GM18508 (cell line): ENCODE measurements at regions not wholly inside any gene's neighbourhood (a gene's known extent, or its start where the extent isn't known, plus 50 kb on each side); places are given as distances from the start of the nearest gene placed in this dataset.
A peak's percentile ranks its signal among the peaks of the same experiment; 100 is the strongest.
"Not testable (repeated sequence)": the region's sequence is repeated elsewhere in the genome, so short reads cannot be mapped to it uniquely, and the experiment has no call there.

Experiments used
- ATAC-seq: cut with Tn5 transposase; IDR thresholded peaks from one replicate; pipeline ENCODE4 v1.9.1; 2021; ENCODE audit warnings: moderate number of reproducible peaks; ENCODE audit not compliant: insufficient read depth, unreplicated experiment

DNA sequence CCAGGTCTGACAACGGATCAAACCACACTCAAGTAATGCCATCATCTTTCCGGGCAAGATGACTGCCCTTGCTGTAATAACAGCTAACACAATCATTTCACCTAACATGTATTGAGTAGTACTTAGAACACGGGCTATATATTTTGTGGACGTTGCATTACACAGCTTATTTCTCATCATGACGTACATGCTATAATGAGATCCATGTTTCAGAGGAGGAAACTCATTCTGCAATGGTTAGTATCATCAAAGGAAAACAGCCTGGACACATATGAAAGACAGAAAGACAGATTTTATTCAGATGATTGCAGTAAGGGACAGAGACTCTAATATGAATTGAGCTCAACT, 446.7 kb downstream of the HS3ST3B1 start:
- no peak for ATAC-seq

DNA sequence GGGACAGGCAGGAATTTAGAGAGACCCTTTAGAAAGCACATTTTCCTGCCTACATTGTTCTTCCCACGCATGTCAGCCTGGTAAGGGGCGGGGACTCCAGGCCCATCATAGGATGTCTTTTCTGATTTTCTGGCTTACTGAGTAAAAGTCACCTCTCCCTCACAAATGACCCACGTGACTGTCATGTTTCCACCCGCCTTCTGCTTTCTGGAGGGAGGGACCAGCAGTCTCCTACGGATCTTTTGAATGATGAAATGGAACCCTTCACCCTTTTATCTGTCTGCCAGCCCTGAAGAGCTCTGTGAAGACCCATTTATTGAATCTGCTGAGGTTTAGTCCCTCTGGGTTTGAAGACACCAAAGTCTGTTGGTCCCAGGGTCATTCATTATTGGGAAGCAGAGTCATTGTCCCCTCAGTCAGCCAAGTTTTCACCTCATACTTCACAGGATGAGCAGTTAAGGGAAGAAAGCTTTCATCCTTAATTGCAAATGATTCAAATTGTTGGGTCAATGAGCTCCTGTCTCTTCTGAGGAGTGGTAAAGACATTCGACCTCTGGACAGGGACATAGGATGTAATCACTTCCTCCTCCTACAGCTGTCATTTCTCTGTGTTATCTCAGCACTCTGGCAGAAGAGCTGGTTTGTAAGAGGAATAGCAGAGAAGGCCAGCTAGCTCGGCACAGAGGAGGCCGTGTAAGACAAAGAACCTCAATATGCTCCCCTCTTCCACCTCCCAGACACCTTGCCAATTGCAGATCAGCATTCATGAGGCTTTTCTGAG, 446.1 kb downstream of the HS3ST3B1 start:
- no peak for ATAC-seq

DNA sequence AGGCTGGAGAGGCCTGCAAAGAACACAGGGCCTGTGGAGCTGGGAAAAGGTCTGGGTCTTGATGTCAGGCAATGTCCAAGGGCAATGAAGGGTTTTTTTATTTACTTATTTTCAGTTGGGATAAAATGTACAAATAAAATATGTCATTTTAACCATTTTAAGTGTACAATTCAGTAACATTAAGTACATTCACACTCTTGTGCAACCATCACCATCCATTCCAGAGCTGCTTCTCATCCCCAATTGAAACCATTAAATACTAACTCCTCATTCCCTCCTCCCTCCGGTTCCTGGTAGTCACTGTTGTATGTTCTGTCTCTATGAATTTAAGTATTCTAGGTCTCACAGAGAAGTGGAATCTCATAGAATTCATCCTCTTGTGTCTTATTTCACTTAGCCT, 444.7 kb downstream of the HS3ST3B1 start:
- ATAC-seq: no peak

DNA sequence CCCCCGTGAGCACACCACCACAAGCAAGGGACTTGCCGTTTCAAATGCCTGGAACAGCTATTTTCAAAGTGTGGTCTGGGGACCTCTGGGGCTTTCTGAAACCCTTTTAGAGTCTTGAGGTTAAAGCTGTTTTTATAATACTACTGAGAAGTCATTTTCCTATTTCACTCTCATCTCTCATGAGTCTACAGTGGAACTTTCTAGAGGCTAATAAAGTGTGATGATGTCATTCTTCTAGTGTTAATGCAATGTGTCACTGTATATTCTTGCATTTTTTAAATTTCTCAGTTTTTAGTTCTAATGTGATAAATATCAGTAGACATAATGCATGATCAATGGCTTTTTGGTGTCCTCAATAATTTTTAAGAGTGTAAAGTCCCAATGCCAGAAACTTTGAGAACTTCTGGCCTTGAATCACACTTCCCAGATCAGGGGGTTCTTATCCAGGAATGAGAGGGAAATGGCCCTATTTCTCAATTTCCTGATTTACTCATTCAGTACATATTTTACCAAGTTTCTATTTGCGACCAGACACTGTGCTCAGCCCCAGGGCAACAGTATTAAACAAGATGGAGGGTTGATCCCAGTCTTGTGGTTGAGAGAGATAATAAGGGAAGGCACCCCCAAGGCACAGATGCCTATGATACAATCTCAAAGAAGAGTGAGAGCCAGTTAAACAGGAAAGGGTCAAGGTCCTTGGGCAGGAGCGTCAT, 444.0 kb downstream of the HS3ST3B1 start:
- ATAC-seq: no peak

DNA sequence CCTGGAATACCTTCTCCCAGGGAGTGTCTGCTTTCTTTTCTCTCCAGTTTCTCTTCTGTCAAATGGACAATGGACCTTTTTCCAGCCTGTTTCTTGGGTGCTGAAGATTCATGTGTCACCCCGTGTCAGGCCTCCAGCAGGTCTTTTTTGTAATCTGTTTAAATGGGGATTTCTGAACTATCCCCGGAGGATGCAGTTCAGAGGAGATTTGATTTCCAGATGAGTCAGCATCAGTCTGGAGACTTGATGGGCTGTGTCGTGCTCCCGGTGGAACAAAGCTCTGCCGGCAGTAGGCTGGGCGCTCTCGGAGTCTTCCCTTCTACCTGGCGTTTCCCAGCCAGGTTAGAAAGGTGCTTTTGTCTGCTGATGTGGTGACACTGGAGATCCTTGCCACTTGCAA, 440.6 kb downstream of the HS3ST3B1 start:
- ATAC-seq: no peak

DNA sequence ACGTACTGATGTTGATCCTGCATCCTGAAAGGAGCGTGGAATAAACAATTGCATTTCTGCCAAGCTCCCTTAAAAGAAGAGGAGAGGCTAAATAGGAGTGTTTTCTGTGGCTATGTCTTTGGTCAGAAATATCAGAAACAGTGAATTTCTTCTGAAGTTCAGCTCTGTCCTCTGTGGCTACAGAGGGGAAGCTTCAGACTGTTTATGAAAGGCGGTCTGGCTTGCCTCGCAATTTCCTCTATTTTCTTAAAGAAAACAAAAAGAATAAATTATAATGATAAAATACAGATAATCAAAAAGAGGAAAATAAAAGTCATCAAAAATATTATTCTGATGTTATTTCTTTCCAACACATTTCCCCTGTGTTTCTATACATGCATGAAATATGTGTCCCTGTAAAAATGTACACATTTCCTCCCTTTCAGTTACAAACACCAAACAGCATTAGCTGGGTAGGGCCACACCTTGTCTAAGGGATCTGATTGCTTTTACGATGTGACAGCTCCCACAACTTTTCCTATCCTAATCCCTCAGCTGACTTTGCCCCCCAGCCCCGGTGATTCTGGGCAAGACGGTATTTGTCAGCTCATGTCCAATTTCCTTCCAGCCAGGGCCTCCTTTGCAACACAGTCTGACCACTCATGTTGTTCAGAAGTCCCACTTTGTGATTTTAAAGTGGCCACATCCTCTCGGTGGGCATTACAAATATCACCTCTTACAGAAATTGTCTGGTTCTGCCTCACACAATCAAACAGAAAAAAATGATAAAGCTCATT, 439.0 kb downstream of the HS3ST3B1 start:
- ATAC-seq: no peak

DNA sequence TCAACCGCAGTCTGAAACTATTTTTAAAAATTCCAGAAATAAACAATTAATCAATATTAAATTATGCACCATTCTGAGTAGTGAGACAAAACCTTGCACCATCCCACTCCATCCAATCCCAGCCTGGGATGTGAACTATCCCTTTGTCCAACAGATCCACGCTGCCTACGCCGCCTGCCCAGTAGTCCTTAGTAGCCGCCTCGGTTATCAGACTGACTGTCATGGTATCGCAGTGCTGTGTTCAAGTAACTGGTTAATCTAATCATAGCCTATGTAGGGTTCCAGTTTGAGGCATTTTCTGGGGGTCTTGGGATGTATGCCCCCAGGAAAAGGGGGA, 437.7 kb downstream of the HS3ST3B1 start:
- no peak for ATAC-seq

DNA sequence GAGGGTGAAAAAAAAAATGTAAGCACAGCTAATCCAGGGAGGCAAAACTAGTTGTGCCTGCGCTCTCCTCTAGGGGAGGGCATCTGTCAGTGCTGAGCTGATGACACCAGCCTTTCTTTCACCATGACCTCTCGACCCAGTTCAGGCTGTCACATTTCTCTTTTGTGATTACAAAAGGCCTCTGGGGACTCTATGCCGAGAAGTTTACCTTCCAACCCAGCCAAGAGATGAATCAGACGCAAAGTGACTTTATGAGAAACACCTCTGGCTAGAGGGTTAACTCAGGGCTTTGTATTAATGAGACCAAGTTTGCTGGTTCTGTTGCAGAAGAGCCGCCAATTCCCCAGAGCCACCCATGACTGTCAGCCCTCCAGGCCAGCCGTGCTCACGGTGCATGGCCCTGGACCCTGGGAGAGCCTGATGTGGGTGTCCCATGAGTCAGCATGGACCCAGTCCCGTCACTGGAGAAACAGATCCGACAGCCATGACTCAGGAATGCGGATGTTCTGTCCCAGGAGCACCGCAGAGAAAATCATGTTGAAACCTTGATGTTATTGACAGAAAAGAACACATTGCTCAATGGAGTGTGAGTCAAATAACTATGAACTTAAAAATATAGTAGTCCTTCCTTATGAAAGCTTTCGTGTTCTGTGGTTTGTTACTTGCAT, 437.2 kb downstream of the HS3ST3B1 start:
- peak; percentile 74 for ATAC-seq

DNA sequence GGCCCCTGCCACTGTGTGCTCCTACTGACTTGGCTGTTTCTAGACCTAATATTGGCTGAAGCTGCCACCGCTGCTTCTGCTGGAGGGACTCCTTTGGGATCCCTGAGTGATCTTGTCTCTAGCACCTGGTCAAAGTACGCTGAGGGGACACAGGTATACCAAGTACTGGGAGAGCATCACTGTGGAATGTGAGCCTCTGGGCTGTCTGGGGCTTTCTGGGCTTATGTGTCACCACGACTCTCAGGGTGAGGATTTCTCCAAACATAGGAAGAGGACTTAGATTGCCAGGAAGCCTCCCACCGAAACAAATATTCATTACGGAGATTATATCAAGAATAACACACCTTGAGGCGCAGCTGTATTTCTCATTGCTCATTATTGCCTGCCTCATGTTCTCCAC, 435.8 kb downstream of the HS3ST3B1 start:
- no peak for ATAC-seq

DNA sequence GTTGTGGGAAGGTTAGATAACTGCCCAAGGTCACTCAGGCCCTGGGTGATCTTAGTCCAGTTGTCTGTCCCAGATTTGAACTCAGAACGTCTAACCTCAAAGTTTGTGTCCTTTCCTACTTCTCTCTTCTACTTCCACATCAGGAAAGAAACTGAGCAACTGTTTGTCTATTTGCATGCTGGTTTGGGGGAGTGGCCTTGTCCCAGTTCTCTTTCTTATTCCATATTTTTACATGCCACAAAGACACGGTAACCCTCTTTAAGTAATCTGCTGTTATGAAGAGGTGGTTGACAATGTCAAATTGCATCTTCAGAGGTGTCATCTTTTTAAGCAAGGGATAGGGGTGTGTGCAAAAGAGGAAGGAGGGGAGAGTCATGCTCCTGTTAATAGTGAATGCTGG, 432.5 kb downstream of the HS3ST3B1 start:
- ATAC-seq: no peak

DNA sequence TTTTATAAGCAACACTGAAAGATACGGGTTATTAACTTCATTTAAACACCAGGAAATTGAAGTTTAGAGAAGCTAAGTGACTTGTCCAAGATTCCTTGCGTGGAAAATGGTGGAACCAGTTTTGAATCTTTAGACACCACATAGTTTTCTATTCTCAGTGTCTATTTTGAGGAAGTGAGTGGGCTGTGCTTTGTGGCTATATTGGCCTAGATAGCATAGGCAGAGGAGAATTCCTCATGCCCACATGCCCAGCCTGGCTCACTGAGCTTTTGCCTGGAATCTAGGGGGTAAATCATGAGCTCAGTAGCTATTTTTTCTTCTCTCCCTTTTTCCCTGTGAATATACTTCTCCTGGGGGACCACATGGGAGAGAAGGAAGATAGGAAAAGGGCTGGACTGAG, 431.3 kb downstream of the HS3ST3B1 start:
- ATAC-seq: no peak

DNA sequence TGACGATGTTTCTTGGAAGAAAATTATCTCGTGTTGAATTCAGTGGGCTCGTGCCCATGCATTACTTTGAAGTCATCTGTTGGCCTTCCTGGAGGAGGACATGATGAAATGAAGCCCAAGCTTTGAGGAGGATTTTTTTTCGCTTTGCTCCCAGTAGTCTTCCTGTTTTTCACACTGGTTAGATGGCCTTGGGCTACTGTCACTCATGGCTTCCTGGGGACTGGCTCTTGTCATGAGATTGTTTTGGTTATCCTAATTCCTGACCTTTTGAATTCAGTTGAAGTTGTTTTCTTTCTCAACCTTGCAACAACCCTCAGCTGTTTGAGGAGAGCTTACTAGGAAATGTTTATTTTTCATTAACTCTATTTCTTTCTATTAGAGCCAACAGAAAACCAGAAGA, 430.7 kb downstream of the HS3ST3B1 start:
- ATAC-seq: no peak

DNA sequence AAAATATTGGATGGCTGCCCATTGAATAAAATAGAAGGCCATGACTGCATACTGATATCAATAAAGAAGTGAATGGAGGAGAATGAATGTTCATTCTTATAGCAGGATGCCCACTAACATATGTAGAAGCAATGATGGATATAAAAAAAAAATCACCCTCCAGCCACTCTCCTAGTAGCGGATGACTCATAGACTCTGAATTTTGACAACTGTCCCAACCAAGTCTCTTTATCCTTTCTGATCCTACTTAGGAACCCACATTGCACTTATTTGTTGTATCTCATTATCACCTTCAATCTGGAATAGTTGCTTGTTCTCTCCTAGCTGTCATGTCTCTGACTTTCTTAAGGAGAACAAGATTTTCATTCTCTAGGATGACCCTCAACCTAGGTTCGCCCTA, 429.9 kb downstream of the HS3ST3B1 start:
- no peak for ATAC-seq

DNA sequence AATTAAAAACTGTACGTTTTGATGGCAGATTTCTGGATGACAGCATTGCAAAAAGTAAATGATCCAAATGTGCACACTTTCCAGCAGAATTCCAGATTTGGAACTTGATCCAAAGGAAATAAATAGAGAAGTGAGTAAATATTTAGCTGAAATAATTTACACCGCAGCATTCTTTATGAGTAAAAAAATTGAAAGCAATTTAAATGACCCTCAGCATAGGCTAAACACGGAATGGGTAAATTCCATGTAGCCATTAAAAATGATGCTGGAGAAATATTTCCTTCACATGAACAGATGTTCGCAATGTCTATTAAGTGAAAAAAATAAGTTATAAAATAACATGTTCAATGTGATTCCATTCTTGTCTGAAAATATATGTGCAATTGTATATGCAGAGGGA, 424.8 kb downstream of the HS3ST3B1 start:
- no peak for ATAC-seq

DNA sequence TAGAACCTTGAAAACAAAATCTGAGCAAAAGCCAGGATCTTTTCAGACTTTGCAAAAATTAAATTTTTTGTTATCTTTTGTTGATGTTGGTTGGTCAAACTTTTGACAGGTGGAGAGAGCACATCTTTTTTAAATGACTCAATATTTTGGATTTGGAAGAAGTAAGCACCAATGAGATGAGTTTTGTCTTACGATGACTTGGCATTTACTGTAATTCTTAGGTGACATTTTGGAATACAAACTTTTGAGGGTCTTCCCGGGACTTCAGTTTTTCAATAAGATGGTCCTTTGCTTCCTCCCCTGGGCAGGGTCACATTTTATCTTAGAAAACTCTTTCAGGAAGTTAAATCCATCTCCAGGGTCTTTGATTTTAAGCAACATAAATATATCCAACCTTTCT, 423.9 kb downstream of the HS3ST3B1 start:
- ATAC-seq: no peak

DNA sequence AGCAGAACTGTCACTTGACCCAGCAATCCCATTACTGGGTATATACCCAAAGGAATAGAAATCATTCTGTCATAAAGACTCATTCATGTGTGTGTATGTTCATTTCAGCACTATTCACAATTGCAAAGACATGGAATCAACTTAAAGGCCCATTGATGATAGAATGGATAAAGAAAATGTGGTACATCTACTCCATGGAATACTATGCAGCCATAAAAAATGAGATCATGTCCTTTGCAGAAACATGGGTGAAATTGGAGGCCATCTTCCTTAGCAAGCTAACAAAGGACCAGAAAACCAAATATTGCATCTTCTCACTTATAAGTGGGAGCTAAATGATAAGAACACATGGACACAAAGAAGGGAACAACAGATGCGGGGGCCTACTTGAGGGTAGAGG, 422.5 kb downstream of the HS3ST3B1 start:
- not testable (repeated sequence) for ATAC-seq

DNA sequence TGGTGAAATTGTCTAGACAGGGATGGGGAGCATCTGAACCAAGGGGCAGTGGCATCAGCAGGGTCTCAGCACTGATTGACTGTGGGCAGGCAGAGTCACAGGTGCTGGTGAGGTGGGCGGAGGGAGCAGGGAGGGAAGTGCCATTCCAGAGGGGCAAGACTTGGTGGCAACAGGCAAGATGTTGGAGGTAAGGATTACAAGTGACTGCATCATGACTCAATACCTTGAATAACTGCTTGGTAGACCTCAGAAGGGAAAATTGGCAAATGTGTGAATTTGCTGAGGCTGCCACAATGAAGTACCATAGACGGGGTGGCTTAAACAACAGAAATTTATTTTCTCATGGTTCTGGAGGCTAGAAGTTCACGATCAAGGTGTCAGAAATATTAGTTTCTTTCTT, 419.1 kb downstream of the HS3ST3B1 start:
- no peak for ATAC-seq

DNA sequence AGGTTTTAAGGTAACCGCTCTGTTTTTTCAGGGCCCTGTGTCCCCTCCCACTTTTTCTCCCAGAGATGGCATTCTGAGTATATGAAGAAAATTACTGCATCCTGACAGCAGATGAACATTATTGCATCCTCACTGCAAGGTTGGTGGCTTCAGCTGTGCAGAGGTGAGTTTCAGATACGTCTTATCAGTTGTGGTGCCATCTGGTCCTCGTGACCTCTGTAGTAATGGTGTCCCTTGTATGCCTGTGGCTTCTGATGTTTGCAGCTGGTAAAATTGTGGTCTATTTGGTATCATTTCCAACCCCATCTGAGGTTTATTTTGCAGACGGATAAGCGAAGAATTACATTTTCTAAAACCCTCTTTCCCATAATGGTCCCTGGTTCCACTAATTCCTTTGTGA, 417.0 kb downstream of the HS3ST3B1 start:
- no peak for ATAC-seq

DNA sequence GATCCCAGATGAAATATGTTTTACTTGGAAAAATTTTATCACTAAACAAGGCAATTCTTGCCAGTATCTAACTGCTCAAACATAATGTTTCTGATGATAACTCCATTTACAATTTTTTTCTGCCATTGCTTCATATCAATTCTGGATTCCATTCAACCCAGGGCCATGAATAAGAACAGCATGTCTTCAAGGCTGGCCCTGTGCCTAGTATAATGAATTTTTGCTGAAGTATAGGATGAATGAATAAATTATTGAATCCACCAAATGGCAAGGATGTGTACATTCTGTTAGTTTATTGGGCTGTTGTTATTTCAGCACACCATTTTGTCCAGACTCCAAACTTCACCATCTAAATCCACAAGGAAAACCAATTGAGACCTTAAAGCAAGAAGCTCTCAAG, 414.7 kb downstream of the HS3ST3B1 start:
- ATAC-seq: no peak

DNA sequence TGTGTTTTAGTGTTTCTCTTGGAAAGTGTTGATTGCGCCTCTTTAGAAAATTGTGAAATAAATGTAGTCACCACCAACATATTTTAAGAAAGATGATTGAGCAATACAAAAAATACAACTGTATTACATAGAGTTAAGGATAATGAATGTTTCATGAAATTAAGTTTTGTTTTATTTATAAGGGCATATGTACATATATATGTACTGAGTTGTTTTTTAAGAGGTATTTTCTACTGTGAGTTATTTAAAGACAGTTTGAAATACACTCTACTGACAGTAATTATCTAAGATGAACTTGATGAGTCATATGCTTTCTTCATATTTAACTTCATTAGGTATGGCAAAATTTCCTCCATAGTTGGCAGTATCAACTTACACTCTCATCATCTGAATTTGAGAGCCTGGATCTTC, 411.7 kb downstream of the HS3ST3B1 start:
- no peak for ATAC-seq

DNA sequence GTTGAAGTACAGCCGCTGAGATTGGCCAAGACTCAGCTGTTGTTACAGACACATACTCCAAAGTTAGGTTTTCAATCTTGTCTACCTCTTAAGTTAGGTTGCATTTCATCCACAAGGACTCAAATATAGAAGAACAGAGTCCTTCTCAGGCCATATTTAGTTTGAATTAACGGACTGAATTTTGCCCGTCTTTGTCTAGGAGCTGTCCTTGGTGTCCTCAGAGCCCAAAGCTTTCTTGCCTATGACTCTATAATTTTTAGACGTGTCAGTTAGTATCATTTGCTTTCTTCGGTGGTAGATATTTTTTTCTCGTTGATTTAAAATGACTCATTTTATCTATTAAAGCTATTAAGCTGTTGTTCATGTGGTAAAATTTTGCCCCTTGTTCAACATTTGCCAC, 403.2 kb downstream of the HS3ST3B1 start:
- ATAC-seq: no peak
